ENCODE measurements at regions not wholly inside any gene's neighbourhood (a gene's known extent, or its start where the extent isn't known, plus 50 kb on each side); places are given as distances from the start of the nearest gene placed in this dataset.
A peak's percentile ranks its signal among the peaks of the same experiment; 100 is the strongest.

- no peak for TF ChIP-seq CTCF (IDR thresholded peaks at IDR 0.05)
- ATAC-seq (peak in 1 of 4 donors; percentile 52), FAIRE-seq (no peak), DNase-seq (no peak)
- no peaks in the 10 kb centered on the region for H3K9me3 ChIP-seq
- H3K4me3 ChIP-seq: no peak overlapping the region
- no peaks in the 10 kb centered on the region for H3K4me1 ChIP-seq
- 90 to 93% methylated on average over 4 of the region's 4 CpGs for WGBS, 2 donors
- no peaks in the 10 kb centered on the region for H3K27me3 ChIP-seq
- intact Hi-C loops (cut with DNase I): no loop called here
- H3K36me3 ChIP-seq: no peaks in the 10 kb centered on the region
- H3K27ac ChIP-seq: no peak overlapping the region
Observed at GRCh38 chr17:63369233-63369632, 76.9 kb downstream of the CYB561 start.

GRCh38 chr17:63370696-63371095, 75.4 kb downstream of the CYB561 start:
- Histone ChIP-seq H3K27ac (no peak overlapping the region), H3K4me1 (no peaks in the 10 kb centered on the region), H3K4me3 (no peak overlapping the region), H3K36me3 (no peaks in the 10 kb centered on the region), H3K9me3 (no peaks in the 10 kb centered on the region), H3K27me3 (no peaks in the 10 kb centered on the region)
- ATAC-seq: no peak
- WGBS, 2 donors: 94 to 95% methylated on average over 8 of the region's 8 CpGs
- no peak for FAIRE-seq
- intact Hi-C loops (cut with DNase I): no loop called here
- no peak for TF ChIP-seq CTCF (IDR thresholded peaks at IDR 0.05)
- DNase-seq: no peak

- DNase-seq (no peak), FAIRE-seq (no peak), ATAC-seq (no peak)
- Histone ChIP-seq H3K4me3 (no peak overlapping the region), H3K9me3 (no peaks in the 10 kb centered on the region), H3K27me3 (no peaks in the 10 kb centered on the region), H3K27ac (no peak overlapping the region), H3K4me1 (no peaks in the 10 kb centered on the region), H3K36me3 (no peaks in the 10 kb centered on the region)
- 90 to 98% methylated on average over 3 of the region's 3 CpGs for WGBS, 2 donors
- intact Hi-C loops (cut with DNase I): no loop called here
- TF ChIP-seq CTCF (IDR thresholded peaks at IDR 0.05): no peak
Observed at GRCh38 chr17:63376949-63377348, 69.2 kb downstream of the CYB561 start.

- 63% methylated on average over 3 of the region's 3 CpGs for WGBS, 2 donors
- intact Hi-C loops (cut with DNase I): no loop called here
- TF ChIP-seq CTCF (IDR thresholded peaks at IDR 0.05): no peak
- H3K27me3 ChIP-seq: no peaks in the 10 kb centered on the region
- DNase-seq (no peak), ATAC-seq (no peak), FAIRE-seq (no peak)
- no peak overlapping the region for H3K4me3 ChIP-seq
- no peaks in the 10 kb centered on the region for H3K4me1 ChIP-seq
- H3K27ac ChIP-seq: no peak overlapping the region
- H3K9me3 ChIP-seq: no peaks in the 10 kb centered on the region
- H3K36me3 ChIP-seq: no peaks in the 10 kb centered on the region
Observed at GRCh38 chr17:63378411-63379375, 67.4 kb downstream of the CYB561 start.

- no peaks in the 10 kb centered on the region for H3K4me1 ChIP-seq
- no peaks in the 10 kb centered on the region for H3K36me3 ChIP-seq
- no peak overlapping the region for H3K27ac ChIP-seq
- DNase-seq: no peak
- no peak for ATAC-seq
- no peaks in the 10 kb centered on the region for H3K27me3 ChIP-seq
- no peak for TF ChIP-seq CTCF (IDR thresholded peaks at IDR 0.05)
- no peak overlapping the region for H3K4me3 ChIP-seq
- FAIRE-seq: no peak
- H3K9me3 ChIP-seq: no peaks in the 10 kb centered on the region
- intact Hi-C loops (cut with DNase I): no loop called here
- 73 to 79% methylated on average over 5 of the region's 5 CpGs for WGBS, 2 donors
Observed at GRCh38 chr17:63379636-63380035, 66.5 kb downstream of the CYB561 start.
